Bronchial epithelial cell (primary cell): ENCODE measurements at regions not wholly inside any gene's neighbourhood (a gene's known extent, or its start where the extent isn't known, plus 50 kb on each side); places are given as distances from the start of the nearest gene placed in this dataset.

Experiments
- DNase-seq: peaks from one replicate; pipeline ENCODE4 v3.0.0-alpha.2; 2010; ENCODE audit warnings: low read depth
- FAIRE-seq: peaks from 2 replicates; lab custom pipeline; 2011; peaks lifted over from hg19 to GRCh38; lab: Jason Lieb, UNC
- H3K27me3 ChIP-seq: 2 replicates; pipeline ENCODE4 v1.5.1; 2011; ENCODE audit warnings: low read length; ENCODE audit not compliant: control insufficient read depth, insufficient read depth
- H3K36me3 ChIP-seq: 2 replicates; pipeline ENCODE4 v1.5.1; 2011; ENCODE audit warnings: low read length; ENCODE audit not compliant: control insufficient read depth, insufficient read depth
- H3K4me3 ChIP-seq: 2 replicates; pipeline ENCODE4 v1.5.1; 2011; ENCODE audit warnings: mild to moderate bottlenecking, low read depth, low read length, control low read depth
- CTCF ChIP-seq: IDR thresholded peaks from 2 replicates; pipeline ENCODE4 v1.5.1; 2011; ENCODE audit warnings: mild to moderate bottlenecking, moderate library complexity, low read length, control low read depth, inconsistent platforms; ENCODE audit not compliant: insufficient read depth, severe bottlenecking

- Histone ChIP-seq H3K27me3 (no peaks in the 10 kb centered on the region), H3K4me3 (no peak overlapping the region), H3K36me3 (no peaks in the 10 kb centered on the region)
- TF ChIP-seq CTCF = no peak
- FAIRE-seq (no peak), DNase-seq (no peak)
Measured at GRCh38 chr5:114221807-114222206, 140.1 kb upstream of the KCNN2 start.

GRCh38 chr5:114223866-114224265, 138.0 kb upstream of the KCNN2 start:
- DNase-seq (peak; percentile 1), FAIRE-seq (no peak)
- H3K27me3 ChIP-seq = no peaks in the 10 kb centered on the region
- H3K36me3 ChIP-seq = no peaks in the 10 kb centered on the region
- no peak overlapping the region for H3K4me3 ChIP-seq
- no peak for TF ChIP-seq CTCF

GRCh38 chr5:114237766-114238165, 124.1 kb upstream of the KCNN2 start:
- DNase-seq (peak; percentile 10), FAIRE-seq (no peak)
- no peaks in the 10 kb centered on the region for H3K27me3 ChIP-seq
- TF ChIP-seq CTCF = no peak
- H3K4me3 ChIP-seq = no peak overlapping the region
- H3K36me3 ChIP-seq = no peaks in the 10 kb centered on the region

- FAIRE-seq (no peak), DNase-seq (no peak)
- Histone ChIP-seq H3K4me3 (no peak overlapping the region), H3K27me3 (no peaks in the 10 kb centered on the region), H3K36me3 (no peaks in the 10 kb centered on the region)
- no peak for TF ChIP-seq CTCF
Measured at GRCh38 chr5:114238771-114239313, 123.0 kb upstream of the KCNN2 start.

GRCh38 chr5:114243281-114243971, 118.4 kb upstream of the KCNN2 start:
- H3K27me3 ChIP-seq = no peaks in the 10 kb centered on the region
- H3K4me3 ChIP-seq = no peak overlapping the region
- FAIRE-seq (no peak), DNase-seq (no peak)
- no peaks in the 10 kb centered on the region for H3K36me3 ChIP-seq
- TF ChIP-seq CTCF = no peak

GRCh38 chr5:114243972-114244317, 117.9 kb upstream of the KCNN2 start:
- TF ChIP-seq CTCF = no peak
- Histone ChIP-seq H3K27me3 (no peaks in the 10 kb centered on the region), H3K36me3 (no peaks in the 10 kb centered on the region), H3K4me3 (no peak overlapping the region)
- FAIRE-seq = no peak
- no peak for DNase-seq
